ENCODE measurements at regions not wholly inside any gene's neighbourhood (a gene's known extent, or its start where the extent isn't known, plus 50 kb on each side); places are given as distances from the start of the nearest gene placed in this dataset.

- TF ChIP-seq, protein P1, sequence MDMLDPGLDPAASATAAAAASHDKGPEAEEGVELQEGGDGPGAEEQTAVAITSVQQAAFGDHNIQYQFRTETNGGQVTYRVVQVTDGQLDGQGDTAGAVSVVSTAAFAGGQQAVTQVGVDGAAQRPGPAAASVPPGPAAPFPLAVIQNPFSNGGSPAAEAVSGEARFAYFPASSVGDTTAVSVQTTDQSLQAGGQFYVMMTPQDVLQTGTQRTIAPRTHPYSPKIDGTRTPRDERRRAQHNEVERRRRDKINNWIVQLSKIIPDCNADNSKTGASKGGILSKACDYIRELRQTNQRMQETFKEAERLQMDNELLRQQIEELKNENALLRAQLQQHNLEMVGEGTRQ (IDR thresholded peaks at IDR 0.05; ENCODE audit: borderline replicate concordance, low read depth, low read length) = no peak
- TF ChIP-seq CTCF (IDR thresholded peaks at IDR 0.05) (no peak), JUND (IDR thresholded peaks at IDR 0.05) (no peak), YY1 (IDR thresholded peaks at IDR 0.05; ENCODE audit: low read depth) (no peak), SMC3 (IDR thresholded peaks at IDR 0.05; ENCODE audit: low read depth, low read length) (no peak)
- TF ChIP-seq, protein P2, sequence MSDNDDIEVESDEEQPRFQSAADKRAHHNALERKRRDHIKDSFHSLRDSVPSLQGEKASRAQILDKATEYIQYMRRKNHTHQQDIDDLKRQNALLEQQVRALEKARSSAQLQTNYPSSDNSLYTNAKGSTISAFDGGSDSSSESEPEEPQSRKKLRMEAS (IDR thresholded peaks at IDR 0.05; ENCODE audit: low read depth) = no peak
Observed at GRCh38 chr13:69553976-69554375, 553.6 kb upstream of the ATXN8OS start.

Data from SK-N-SH (cell line).